Kidney epithelial cell (primary cell): ENCODE measurements at regions not wholly inside any gene's neighbourhood (a gene's known extent, or its start where the extent isn't known, plus 50 kb on each side); places are given as distances from the start of the nearest gene placed in this dataset.
"Not testable (repeated sequence)": the region's sequence is repeated elsewhere in the genome, so short reads cannot be mapped to it uniquely, and the experiment has no call there.

Experiments
- DNase-seq: peaks from one replicate; pipeline ENCODE4 v3.0.0-alpha.2; 2010; ENCODE audit warnings: low read depth
- H3K27me3 ChIP-seq: 2 replicates; pipeline ENCODE4 v1.6.0; 2011; ENCODE audit warnings: low read length; ENCODE audit not compliant: control insufficient read depth, insufficient read depth
- H3K36me3 ChIP-seq: 2 replicates; pipeline ENCODE4 v1.5.1; 2011; ENCODE audit warnings: low read length; ENCODE audit not compliant: control insufficient read depth, insufficient read depth
- H3K4me3 ChIP-seq: 2 replicates; pipeline ENCODE4 v1.5.1; 2011; ENCODE audit warnings: low read depth, mild to moderate bottlenecking, control low read depth, low read length
- TF ChIP-seq, protein P1 (sequence below): IDR thresholded peaks from 2 replicates; pipeline ENCODE4 v1.5.1; 2011; ENCODE audit warnings: mild to moderate bottlenecking, moderate library complexity, low read length, control low read depth, inconsistent platforms; ENCODE audit not compliant: insufficient read depth, poor library complexity, severe bottlenecking

DNA sequence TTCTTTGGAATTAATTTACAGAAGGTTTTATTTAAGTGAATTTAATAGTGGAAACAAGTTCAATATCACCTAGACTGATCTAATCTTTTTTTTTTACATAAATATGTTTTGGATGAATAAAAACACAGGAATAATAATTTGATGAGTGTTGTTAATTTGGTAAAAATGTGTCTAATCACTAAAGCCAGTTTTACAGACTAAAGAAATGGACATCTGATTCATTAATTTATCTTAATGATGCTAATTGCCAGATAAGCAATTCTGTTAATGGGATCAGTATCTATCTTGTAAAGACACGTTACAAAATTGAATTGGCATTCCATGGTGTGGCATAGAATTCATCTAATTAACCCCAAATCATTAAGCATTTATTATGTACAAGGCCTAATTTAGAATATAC, 743.3 kb upstream of the CDH6 start:
- no peaks in the 10 kb centered on the region for H3K27me3 ChIP-seq
- TF ChIP-seq, protein P1, sequence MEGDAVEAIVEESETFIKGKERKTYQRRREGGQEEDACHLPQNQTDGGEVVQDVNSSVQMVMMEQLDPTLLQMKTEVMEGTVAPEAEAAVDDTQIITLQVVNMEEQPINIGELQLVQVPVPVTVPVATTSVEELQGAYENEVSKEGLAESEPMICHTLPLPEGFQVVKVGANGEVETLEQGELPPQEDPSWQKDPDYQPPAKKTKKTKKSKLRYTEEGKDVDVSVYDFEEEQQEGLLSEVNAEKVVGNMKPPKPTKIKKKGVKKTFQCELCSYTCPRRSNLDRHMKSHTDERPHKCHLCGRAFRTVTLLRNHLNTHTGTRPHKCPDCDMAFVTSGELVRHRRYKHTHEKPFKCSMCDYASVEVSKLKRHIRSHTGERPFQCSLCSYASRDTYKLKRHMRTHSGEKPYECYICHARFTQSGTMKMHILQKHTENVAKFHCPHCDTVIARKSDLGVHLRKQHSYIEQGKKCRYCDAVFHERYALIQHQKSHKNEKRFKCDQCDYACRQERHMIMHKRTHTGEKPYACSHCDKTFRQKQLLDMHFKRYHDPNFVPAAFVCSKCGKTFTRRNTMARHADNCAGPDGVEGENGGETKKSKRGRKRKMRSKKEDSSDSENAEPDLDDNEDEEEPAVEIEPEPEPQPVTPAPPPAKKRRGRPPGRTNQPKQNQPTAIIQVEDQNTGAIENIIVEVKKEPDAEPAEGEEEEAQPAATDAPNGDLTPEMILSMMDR, result no peak
- H3K4me3 ChIP-seq, result no peak overlapping the region
- DNase-seq, result no peak
- H3K36me3 ChIP-seq, result no peaks in the 10 kb centered on the region

DNA sequence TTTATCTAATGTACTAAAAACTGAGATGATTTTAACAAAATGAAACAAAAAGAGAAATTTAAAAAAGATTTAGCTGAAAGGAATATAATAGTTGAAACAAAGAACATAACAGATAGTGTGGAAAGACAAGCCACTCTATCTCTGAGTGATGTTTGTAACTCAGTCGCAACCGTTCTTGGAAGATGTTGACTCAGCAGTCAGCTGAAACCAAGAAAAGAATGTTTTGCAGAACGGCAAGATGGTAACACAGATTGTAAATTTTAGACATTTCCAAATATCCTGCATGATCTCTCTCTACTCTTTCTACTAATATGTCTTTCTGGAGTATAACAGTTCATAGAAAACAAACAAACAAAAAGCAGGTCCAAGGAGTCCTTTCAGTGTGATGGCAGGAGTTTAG, 746.1 kb upstream of the CDH6 start:
- no peak for DNase-seq
- Histone ChIP-seq H3K4me3 (no peak overlapping the region), H3K36me3 (no peaks in the 10 kb centered on the region), H3K27me3 (no peaks in the 10 kb centered on the region)
- TF ChIP-seq, protein P1, result no peak

DNA sequence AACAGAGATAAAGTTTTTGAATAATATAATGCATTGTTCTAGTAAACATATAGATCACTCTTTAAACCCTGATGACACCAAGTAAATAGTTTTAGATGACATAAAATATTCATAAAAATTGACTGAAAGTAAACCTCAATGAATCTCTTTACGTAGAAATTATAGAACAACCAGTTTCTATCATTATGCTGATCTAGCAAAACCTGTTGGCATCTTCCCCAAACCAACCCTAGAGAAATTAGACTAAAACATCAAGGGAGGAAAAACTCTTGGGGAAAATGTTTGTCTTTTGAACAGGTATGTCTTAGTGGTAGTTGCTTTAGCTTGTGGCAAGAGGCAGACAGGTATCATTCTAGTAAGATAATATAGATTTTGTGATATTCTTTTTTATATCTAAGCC, 747.0 kb upstream of the CDH6 start:
- H3K36me3 ChIP-seq, result no peaks in the 10 kb centered on the region
- H3K4me3 ChIP-seq, result no peak overlapping the region
- H3K27me3 ChIP-seq, result no peaks in the 10 kb centered on the region
- TF ChIP-seq, protein P1, result no peak
- DNase-seq, result no peak

DNA sequence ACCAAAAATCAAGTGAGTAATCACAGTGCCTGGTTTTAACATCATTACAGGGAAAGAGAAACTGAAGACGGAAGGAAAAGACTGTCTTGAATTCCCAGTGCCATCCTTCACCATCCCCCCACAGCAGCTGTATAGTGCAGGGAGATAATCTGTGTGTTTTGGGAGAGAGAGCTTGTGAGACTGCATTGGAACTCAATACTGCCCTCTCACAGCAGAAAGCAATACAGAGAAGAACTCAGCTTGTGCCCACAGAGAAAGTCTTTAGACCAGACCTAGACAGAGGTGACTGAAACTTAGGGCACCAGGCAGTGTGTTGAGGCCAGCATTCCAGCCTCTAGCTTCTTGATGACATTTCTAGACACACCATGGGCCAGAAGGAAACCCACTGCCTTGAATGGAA, 754.7 kb upstream of the CDH6 start:
- TF ChIP-seq, protein P1, result no peak
- DNase-seq, result no peak
- no peak overlapping the region for H3K4me3 ChIP-seq
- H3K36me3 ChIP-seq, result no peaks in the 10 kb centered on the region
- no peaks in the 10 kb centered on the region for H3K27me3 ChIP-seq

DNA sequence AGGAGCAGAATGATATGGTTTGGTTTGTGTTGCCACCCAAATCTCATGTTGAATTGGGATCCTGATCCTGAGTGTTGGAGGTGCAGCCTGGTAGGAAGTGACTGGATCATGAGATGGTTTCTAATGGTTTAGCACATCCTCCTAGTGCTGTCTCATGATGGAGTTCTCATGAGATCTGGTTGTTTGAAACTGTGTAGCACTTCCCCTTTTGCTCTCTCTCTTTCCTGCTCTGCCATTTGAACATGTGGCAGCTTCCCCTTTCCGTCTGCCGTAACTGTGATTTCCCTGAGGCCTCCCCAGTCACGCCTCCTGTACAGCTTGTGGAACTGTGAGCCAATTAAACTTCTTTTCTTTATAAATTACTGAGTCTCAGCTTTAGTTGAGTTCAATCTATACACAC, 756.8 kb upstream of the CDH6 start:
- no peaks in the 10 kb centered on the region for H3K27me3 ChIP-seq
- no peaks in the 10 kb centered on the region for H3K36me3 ChIP-seq
- no peak overlapping the region for H3K4me3 ChIP-seq
- no peak for DNase-seq
- TF ChIP-seq, protein P1, result no peak

DNA sequence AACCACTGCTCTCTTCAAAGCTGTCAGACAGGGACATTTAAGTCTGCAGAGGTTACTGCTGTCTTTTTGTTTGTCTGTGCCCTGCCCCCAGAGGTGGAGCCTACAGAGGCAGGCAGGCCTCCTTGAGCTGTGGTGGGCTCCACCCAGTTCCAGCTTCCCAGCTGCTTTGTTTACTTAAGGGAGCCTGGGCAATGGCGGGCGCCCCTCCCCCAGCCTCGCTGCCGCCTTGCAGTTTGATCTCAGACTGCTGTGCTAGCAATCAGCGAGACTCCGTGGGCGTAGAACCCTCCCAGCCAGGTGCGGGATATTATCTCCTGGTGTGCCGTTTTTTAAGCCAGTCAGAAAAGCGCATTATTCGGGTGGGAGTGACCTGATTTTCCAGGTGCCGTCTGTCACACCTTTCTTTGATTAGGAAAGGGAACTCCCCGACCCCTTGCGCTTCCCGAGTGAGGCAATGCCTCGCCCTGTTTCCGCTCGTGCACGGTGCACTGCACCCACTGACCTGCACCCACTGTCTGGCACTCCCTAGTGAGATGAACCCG, 764.5 kb upstream of the CDH6 start:
- not testable (repeated sequence) for H3K36me3 ChIP-seq, DNase-seq, H3K4me3 ChIP-seq, H3K27me3 ChIP-seq
